GM12878 (cell line): ENCODE measurements at regions not wholly inside any gene's neighbourhood (a gene's known extent, or its start where the extent isn't known, plus 50 kb on each side); places are given as distances from the start of the nearest gene placed in this dataset.

Experiments
- ATAC-seq: fragments of 200-7000 bp; cut with Tn5 transposase; 3 replicates; pipeline ENCODE4 v1.9.1; 2020; ENCODE audit warnings: mild to moderate bottlenecking, moderate library complexity
- BruUV-seq: library from RNA; stranded (reverse); fragments of 400-500 nt; replicated peaks from 2 replicates; lab custom pipeline; 2021; lab: Mats Ljungman, UMichigan
- CTCF ChIA-PET: fragments of 300-600 bp; sonication (Branson Sonifier 250); formaldehyde crosslinking; extraction: SDS; loops from one replicate; lab custom pipeline; 2021; ENCODE audit warnings: inconsistent platforms; lab: Yijun Ruan, JAX
- POLR2A ChIA-PET: fragments of 350-600 bp; formaldehyde crosslinking; extraction: SDS; loops from one replicate; lab custom pipeline; 2021; ENCODE audit warnings: inconsistent platforms; lab: Charles Lee
- RAD21 ChIA-PET: fragments of 300-600 bp; sonication (Branson Sonifier 250); formaldehyde crosslinking; loops from one replicate; lab custom pipeline; 2023; ENCODE audit warnings: antibody characterized with exemption; ENCODE audit not compliant: unreplicated experiment; lab: Charles Lee
- SMC1A ChIA-PET: fragments of 300-600 bp; sonication (Branson Sonifier 250); formaldehyde crosslinking; loops from one replicate; lab custom pipeline; 2023; ENCODE audit not compliant: unreplicated experiment, uncharacterized antibody; lab: Charles Lee
- DNase-seq: peaks from one replicate; pipeline ENCODE4 v3.0.0-alpha.2; 2011; ENCODE audit warnings: low read depth, low spot score
- FAIRE-seq: peaks from 3 replicates; lab custom pipeline; 2011; peaks lifted over from hg19 to GRCh38; lab: Jason Lieb, UNC
- H2AFZ ChIP-seq: 2 replicates; pipeline ENCODE4 v1.6.0; 2011; ENCODE audit warnings: low read depth, low read length, control low read depth; ENCODE audit not compliant: control insufficient read depth
- H3K27ac ChIP-seq: 2 replicates; pipeline ENCODE4 v1.5.1; 2011; ENCODE audit warnings: control low read depth; ENCODE audit not compliant: control insufficient read depth, insufficient read depth
- H3K27me3 ChIP-seq, 2 experiments: replicated peaks in 1 of 2; 2 replicates each; pipeline versions ENCODE4 v1.6.0 to v1.6.1; 2011; ENCODE audit warnings: low read length in 1 of 2; ENCODE audit not compliant: control insufficient read depth in 2 of 2, insufficient read depth in 2 of 2
- H3K36me3 ChIP-seq, 2 experiments: 2 replicates each; pipeline ENCODE4 v1.5.1; 2011; ENCODE audit warnings: low read length in 1 of 2; ENCODE audit not compliant: control insufficient read depth in 2 of 2, insufficient read depth in 2 of 2
- H3K4me1 ChIP-seq: 2 replicates; pipeline ENCODE4 v1.6.1; 2011; ENCODE audit warnings: mild to moderate bottlenecking, low read length, moderate library complexity, mixed read lengths; ENCODE audit not compliant: control insufficient read depth, insufficient read depth
- H3K4me2 ChIP-seq: 2 replicates; pipeline ENCODE4 v1.6.0; 2011; ENCODE audit warnings: control low read depth; ENCODE audit not compliant: control insufficient read depth, insufficient read depth
- H3K4me3 ChIP-seq: fragments of 200-600 bp; sonication (generic); 2 replicates; pipeline ENCODE4 v1.5.1; 2016
- H3K79me2 ChIP-seq: 2 replicates; pipeline ENCODE4 v1.6.0; 2011; ENCODE audit warnings: low read length; ENCODE audit not compliant: control insufficient read depth, insufficient read depth
- H3K9ac ChIP-seq: 2 replicates; pipeline ENCODE4 v1.8.0; 2011; ENCODE audit warnings: low read length, control low read depth, mixed read lengths; ENCODE audit not compliant: control insufficient read depth, insufficient read depth
- H3K9me3 ChIP-seq: replicated peaks from 3 replicates; pipeline ENCODE4 v1.5.1; 2011; ENCODE audit warnings: mild to moderate bottlenecking, low read length; ENCODE audit not compliant: control insufficient read depth, insufficient read depth
- H4K20me1 ChIP-seq: 2 replicates; pipeline ENCODE4 v1.6.0; 2011; ENCODE audit not compliant: control insufficient read depth, insufficient read depth
- CBX5 ChIP-seq: sonication (generic); IDR thresholded peaks from 2 replicates; pipeline ENCODE4 v1.6.1; 2016; ENCODE audit warnings: low read depth, moderate library complexity, mild to moderate bottlenecking, inconsistent platforms
- E2F4 ChIP-seq: IDR thresholded peaks from 2 replicates; pipeline ENCODE4 v1.6.1; 2012; ENCODE audit warnings: low read depth, low read length, improper control_type of control experiment
- EP300 ChIP-seq, 2 experiments: fragments of 150-350 bp in 1 of 2; IDR thresholded peaks; 2 replicates each; pipeline ENCODE4 v1.6.1; 2011 to 2012; ENCODE audit warnings: low read depth in 2 of 2, low read length in 2 of 2, borderline replicate concordance in 1 of 2, improper control_type of control experiment in 1 of 2, inconsistent platforms in 1 of 2; ENCODE audit not compliant: control insufficient read depth in 1 of 2
- HDAC6 ChIP-seq: fragments of 200-600 bp; sonication (generic); IDR thresholded peaks from one replicate; pipeline ENCODE4 v1.8.0; 2017; ENCODE audit warnings: antibody characterized with exemption; ENCODE audit not compliant: unreplicated experiment
- HDGF ChIP-seq: fragments of 450-650 bp; IDR thresholded peaks from 2 replicates; pipeline ENCODE4 v1.6.1; 2016; ENCODE audit warnings: antibody characterized with exemption
- IRF5 ChIP-seq: fragments of 450-650 bp; IDR thresholded peaks from 2 replicates; pipeline ENCODE4 v1.6.1; 2017; ENCODE audit warnings: borderline replicate concordance
- JUND ChIP-seq: IDR thresholded peaks from 2 replicates; pipeline ENCODE4 v1.6.1; 2012; ENCODE audit warnings: low read depth, mild to moderate bottlenecking, low read length, improper control_type of control experiment, moderate library complexity
- MLLT1 ChIP-seq: fragments of 450-650 bp; IDR thresholded peaks from 2 replicates; pipeline ENCODE4 v1.6.1; 2016; ENCODE audit warnings: mild to moderate bottlenecking
- MTA2 ChIP-seq: fragments of 450-650 bp; IDR thresholded peaks from 2 replicates; pipeline ENCODE4 v1.6.1; 2016; ENCODE audit warnings: low read depth, mild to moderate bottlenecking, moderate library complexity
- NFIC ChIP-seq: IDR thresholded peaks from 2 replicates; pipeline ENCODE4 v1.6.1; 2012; ENCODE audit warnings: low read depth, mild to moderate bottlenecking, inconsistent platforms, low read length, moderate library complexity
- NFXL1 ChIP-seq: fragments of 450-650 bp; IDR thresholded peaks from 2 replicates; pipeline ENCODE4 v1.6.1; 2017; ENCODE audit warnings: antibody characterized with exemption, mild to moderate bottlenecking, borderline replicate concordance
- NFYA ChIP-seq: IDR thresholded peaks from 2 replicates; pipeline ENCODE4 v1.6.1; 2011; ENCODE audit warnings: low read depth, mild to moderate bottlenecking, low read length, improper control_type of control experiment, borderline replicate concordance
- POLR2A ChIP-seq: IDR thresholded peaks from 2 replicates; pipeline ENCODE4 v1.6.1; 2011; ENCODE audit warnings: low read depth, mild to moderate bottlenecking, low read length
- POLR2AphosphoS2 ChIP-seq: IDR thresholded peaks from 2 replicates; pipeline ENCODE4 v1.6.1; 2011; ENCODE audit warnings: low read depth, mild to moderate bottlenecking, low read length, improper control_type of control experiment, moderate library complexity
- POLR2AphosphoS5 ChIP-seq: IDR thresholded peaks from 2 replicates; pipeline ENCODE4 v1.6.1; 2011; ENCODE audit warnings: mild to moderate bottlenecking, low read length, inconsistent platforms
- USF1 ChIP-seq: IDR thresholded peaks from 2 replicates; pipeline ENCODE4 v1.6.1; 2011; ENCODE audit warnings: borderline replicate concordance, low read depth, mild to moderate bottlenecking, moderate library complexity, mixed read lengths, low read length; ENCODE audit not compliant: insufficient read depth; ENCODE audit errors: extremely low read length
- ZNF384 ChIP-seq: IDR thresholded peaks from 2 replicates; pipeline ENCODE4 v1.6.1; 2012; ENCODE audit warnings: low read depth, mild to moderate bottlenecking, low read length, improper control_type of control experiment, borderline replicate concordance
- WGBS: methylation state at CpG from one replicate; pipeline ENCODE4 v1.1.6; 2016; ENCODE audit warnings: low lambda C conversion rate; ENCODE audit not compliant: insufficient replicate concordance, insufficient coverage; ENCODE audit errors: missing lambda C conversion rate; 5-methylcytosine and 5-hydroxymethylcytosine counted together
- in situ Hi-C: fragments of 300-500 bp; cut with MboI; formaldehyde crosslinking; loops from 9 replicates; pipeline ENCODE4 v1.14.3; 2018; ENCODE audit warnings: mixed read lengths
- intact Hi-C: fragments of 100-400 bp; cut with micrococcal nuclease; formaldehyde crosslinking; loops from one replicate; pipeline ENCODE4 v1.14.2; 2022; ENCODE audit not compliant: unreplicated experiment

- peaks cover 3% of the 10 kb centered on the region; the same call in 1 of the 3 replicates for H3K9me3 ChIP-seq
- SMC1A ChIA-PET: interaction anchor here (0.9 to 1.0 kb wide), 2 partner anchors 17 to 85 kb away, joined by 3 read pairs; no protein-coding TSS in a partner anchor
- TF ChIP-seq MLLT1: no peak
- no peak for TF ChIP-seq POLR2AphosphoS5
- no peak for TF ChIP-seq NFYA
- TF ChIP-seq POLR2AphosphoS2: no peak
- no peak for TF ChIP-seq JUND
- no peak for TF ChIP-seq USF1
- no peak for TF ChIP-seq ZNF384
- no peak for TF ChIP-seq E2F4
- no peak for TF ChIP-seq IRF5
- no peak for TF ChIP-seq HDAC6
- TF ChIP-seq NFXL1: no peak
- no peak for TF ChIP-seq MTA2
- no peak for TF ChIP-seq CBX5
- no peak for TF ChIP-seq HDGF
- no peak for TF ChIP-seq EP300 (IDR thresholded peaks at IDR 0.05; ENCODE audit: borderline replicate concordance in 1 of 2, control insufficient read depth in 1 of 2, low read depth in 2 of 2, low read length in 2 of 2)
- TF ChIP-seq NFIC: no peak
- TF ChIP-seq POLR2A: no peak
- H3K27ac ChIP-seq: no peak overlapping the region
- no peaks in the 10 kb centered on the region for H4K20me1 ChIP-seq
- in situ Hi-C loops: no loop called here
- no peak overlapping the region for H2AFZ ChIP-seq
- WGBS: 76% methylated on average over 18 of the region's 21 CpGs
- CTCF ChIA-PET: no interaction called here
- FAIRE-seq: no peak
- no peaks in the 10 kb centered on the region for H3K27me3 ChIP-seq
- no peaks in the 10 kb centered on the region for H3K79me2 ChIP-seq
- no peak for ATAC-seq
- POLR2A ChIA-PET: no interaction called here
- RAD21 ChIA-PET: no interaction called here
- BruUV-seq: no TSS peak
- intact Hi-C loops: no loop called here
- no peak overlapping the region for H3K4me3 ChIP-seq
- no peak overlapping the region for H3K9ac ChIP-seq
- no peak overlapping the region for H3K4me2 ChIP-seq
- H3K36me3 ChIP-seq: no peaks in the 10 kb centered on the region
- peaks cover 9% of the 10 kb centered on the region for H3K4me1 ChIP-seq
- DNase-seq: no peak
Observed at GRCh38 chr2:8028036-8028435, 653.8 kb upstream of the ID2 start.
